ENCODE measurements at regions not wholly inside any gene's neighbourhood (a gene's known extent, or its start where the extent isn't known, plus 50 kb on each side); places are given as distances from the start of the nearest gene placed in this dataset.

- DNase-seq = no peak
- no peaks in the 10 kb centered on the region for H3K4me1 Mint-ChIP-seq
- no peak overlapping the region for H3K4me3 Mint-ChIP-seq
- no peaks in the 10 kb centered on the region for H3K9me3 Mint-ChIP-seq
- no peaks in the 10 kb centered on the region for H3K36me3 Mint-ChIP-seq
- H3K27me3 Mint-ChIP-seq (ENCODE audit: low read depth in 3 of 3) = peaks cover 0 to 20% (median 7%) of the 10 kb centered on the region in 3 donors
- no peak overlapping the region for H3K27ac Mint-ChIP-seq
Measured at GRCh38 chr9:36772449-36773403, 200.0 kb downstream of the MELK start.

GRCh38 chr9:36778682-36779081, 206.0 kb downstream of the MELK start:
- H3K9me3 Mint-ChIP-seq = no peaks in the 10 kb centered on the region
- H3K4me1 Mint-ChIP-seq = no peaks in the 10 kb centered on the region
- peaks cover 2 to 15% (median 9%) of the 10 kb centered on the region in 3 donors for H3K27me3 Mint-ChIP-seq (ENCODE audit: low read depth in 3 of 3)

GRCh38 chr9:36779582-36779981, 206.9 kb downstream of the MELK start:
- DNase-seq = no peak
- H3K27me3 Mint-ChIP-seq (ENCODE audit: low read depth in 3 of 3) = peaks cover 2 to 15% (median 13%) of the 10 kb centered on the region in 3 donors

More at GRCh38 chr9:36778682-36779081, 206.0 kb downstream of the MELK start:
- Mint-ChIP-seq H3K4me3 (no peak overlapping the region), H3K36me3 (no peaks in the 10 kb centered on the region), H3K27ac (no peak overlapping the region)
- DNase-seq = no peak

GRCh38 chr9:36780186-36780585, 207.5 kb downstream of the MELK start:
- Mint-ChIP-seq H3K4me1 (no peaks in the 10 kb centered on the region), H3K9me3 (no peaks in the 10 kb centered on the region), H3K36me3 (no peaks in the 10 kb centered on the region), H3K4me3 (no peak overlapping the region), H3K27me3 (ENCODE audit: low read depth in 3 of 3) (peaks cover 2 to 17% (median 13%) of the 10 kb centered on the region in 3 donors), H3K27ac (no peak overlapping the region)
- no peak for DNase-seq

More at GRCh38 chr9:36779582-36779981, 206.9 kb downstream of the MELK start:
- no peaks in the 10 kb centered on the region for H3K9me3 Mint-ChIP-seq
- H3K36me3 Mint-ChIP-seq = no peaks in the 10 kb centered on the region
- no peaks in the 10 kb centered on the region for H3K4me1 Mint-ChIP-seq
- no peak overlapping the region for H3K4me3 Mint-ChIP-seq
- H3K27ac Mint-ChIP-seq = no peak overlapping the region

- Mint-ChIP-seq H3K27me3 (ENCODE audit: low read depth in 3 of 3) (peaks cover 2 to 13% (median 9%) of the 10 kb centered on the region in 3 donors), H3K4me3 (no peak overlapping the region), H3K9me3 (no peaks in the 10 kb centered on the region), H3K4me1 (no peaks in the 10 kb centered on the region), H3K36me3 (no peaks in the 10 kb centered on the region), H3K27ac (no peak overlapping the region)
- no peak for DNase-seq
Measured at GRCh38 chr9:36781533-36781932, 208.8 kb downstream of the MELK start.
